Nephron progenitor cell (in vitro differentiated cells): ENCODE measurements at regions not wholly inside any gene's neighbourhood (a gene's known extent, or its start where the extent isn't known, plus 50 kb on each side); places are given as distances from the start of the nearest gene placed in this dataset.
"Not testable (repeated sequence)": the region's sequence is repeated elsewhere in the genome, so short reads cannot be mapped to it uniquely, and the experiment has no call there.

ENCODE experiments used
- DNase-seq: peaks from one replicate; pipeline ENCODE4 v3.0.0; 2021
- H3K27ac Mint-ChIP-seq: 2 replicates; pipeline ENCODE4 v1.8.0; 2021; ENCODE audit warnings: mild to moderate bottlenecking, moderate library complexity, mixed read lengths
- H3K27me3 Mint-ChIP-seq: 2 replicates; pipeline ENCODE4 v1.8.0; 2021; ENCODE audit warnings: mild to moderate bottlenecking, low read depth, mixed read lengths; ENCODE audit not compliant: poor library complexity
- H3K36me3 Mint-ChIP-seq: 2 replicates; pipeline ENCODE4 v1.8.0; 2021; ENCODE audit warnings: low read depth, mixed read lengths
- H3K4me1 Mint-ChIP-seq: 2 replicates; pipeline ENCODE4 v1.8.0; 2021; ENCODE audit warnings: mixed read lengths
- H3K4me3 Mint-ChIP-seq: 2 replicates; pipeline ENCODE4 v1.8.0; 2021; ENCODE audit warnings: mild to moderate bottlenecking, moderate library complexity, mixed read lengths
- H3K9me3 Mint-ChIP-seq: 2 replicates; pipeline ENCODE4 v1.8.0; 2021; ENCODE audit warnings: mild to moderate bottlenecking, moderate library complexity, mixed read lengths
- TF ChIP-seq, protein P1 (sequence below): fragments of 200-600 bp; sonication (generic); IDR thresholded peaks from 2 replicates; pipeline ENCODE4 v1.5.0; 2021; ENCODE audit warnings: antibody characterized with exemption

- TF ChIP-seq, protein P1, sequence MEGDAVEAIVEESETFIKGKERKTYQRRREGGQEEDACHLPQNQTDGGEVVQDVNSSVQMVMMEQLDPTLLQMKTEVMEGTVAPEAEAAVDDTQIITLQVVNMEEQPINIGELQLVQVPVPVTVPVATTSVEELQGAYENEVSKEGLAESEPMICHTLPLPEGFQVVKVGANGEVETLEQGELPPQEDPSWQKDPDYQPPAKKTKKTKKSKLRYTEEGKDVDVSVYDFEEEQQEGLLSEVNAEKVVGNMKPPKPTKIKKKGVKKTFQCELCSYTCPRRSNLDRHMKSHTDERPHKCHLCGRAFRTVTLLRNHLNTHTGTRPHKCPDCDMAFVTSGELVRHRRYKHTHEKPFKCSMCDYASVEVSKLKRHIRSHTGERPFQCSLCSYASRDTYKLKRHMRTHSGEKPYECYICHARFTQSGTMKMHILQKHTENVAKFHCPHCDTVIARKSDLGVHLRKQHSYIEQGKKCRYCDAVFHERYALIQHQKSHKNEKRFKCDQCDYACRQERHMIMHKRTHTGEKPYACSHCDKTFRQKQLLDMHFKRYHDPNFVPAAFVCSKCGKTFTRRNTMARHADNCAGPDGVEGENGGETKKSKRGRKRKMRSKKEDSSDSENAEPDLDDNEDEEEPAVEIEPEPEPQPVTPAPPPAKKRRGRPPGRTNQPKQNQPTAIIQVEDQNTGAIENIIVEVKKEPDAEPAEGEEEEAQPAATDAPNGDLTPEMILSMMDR, result no peak
- Mint-ChIP-seq H3K36me3 (no peaks in the 10 kb centered on the region), H3K4me3 (no peak overlapping the region), H3K27ac (no peak overlapping the region), H3K27me3 (peaks cover 12% of the 10 kb centered on the region), H3K4me1 (no peaks in the 10 kb centered on the region), H3K9me3 (no peaks in the 10 kb centered on the region)
- no peak for DNase-seq
These were observed 200.6 kb downstream of the DUSP10 start for GRCh38 chr1:221541296-221541695.

- Mint-ChIP-seq H3K27me3 (peaks cover 5% of the 10 kb centered on the region), H3K36me3 (no peaks in the 10 kb centered on the region), H3K4me3 (no peak overlapping the region), H3K4me1 (no peaks in the 10 kb centered on the region), H3K27ac (no peak overlapping the region), H3K9me3 (peaks cover 8% of the 10 kb centered on the region)
- TF ChIP-seq, protein P1, result peak; percentile 30
- no peak for DNase-seq
These were observed 198.3 kb downstream of the DUSP10 start for GRCh38 chr1:221543529-221544120.

DNA sequence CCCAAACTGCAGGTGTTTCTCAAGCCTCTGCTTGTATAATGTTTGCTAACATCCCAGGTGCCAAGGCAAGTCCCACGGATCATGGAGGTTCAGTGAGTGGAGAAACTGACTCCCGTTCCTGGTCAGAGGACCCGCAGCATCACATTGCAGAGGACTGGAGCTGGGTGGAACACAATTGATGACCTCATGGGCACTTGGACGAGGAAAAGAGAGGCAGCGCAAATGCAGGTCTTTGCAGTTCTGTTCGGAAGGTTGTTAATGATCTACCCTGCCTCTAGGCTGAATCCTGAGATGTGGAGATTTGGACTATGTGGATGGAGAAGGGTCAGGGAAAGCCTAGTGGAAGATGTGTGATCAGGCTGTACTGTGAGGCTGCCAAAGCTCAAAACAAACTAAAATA, 192.9 kb downstream of the DUSP10 start:
- no peaks in the 10 kb centered on the region for H3K27me3 Mint-ChIP-seq
- H3K9me3 Mint-ChIP-seq, result peaks cover 8% of the 10 kb centered on the region
- DNase-seq, result no peak
- H3K27ac Mint-ChIP-seq, result no peak overlapping the region
- TF ChIP-seq, protein P1, result no peak
- no peaks in the 10 kb centered on the region for H3K36me3 Mint-ChIP-seq
- H3K4me1 Mint-ChIP-seq, result no peaks in the 10 kb centered on the region
- H3K4me3 Mint-ChIP-seq, result no peak overlapping the region

DNA sequence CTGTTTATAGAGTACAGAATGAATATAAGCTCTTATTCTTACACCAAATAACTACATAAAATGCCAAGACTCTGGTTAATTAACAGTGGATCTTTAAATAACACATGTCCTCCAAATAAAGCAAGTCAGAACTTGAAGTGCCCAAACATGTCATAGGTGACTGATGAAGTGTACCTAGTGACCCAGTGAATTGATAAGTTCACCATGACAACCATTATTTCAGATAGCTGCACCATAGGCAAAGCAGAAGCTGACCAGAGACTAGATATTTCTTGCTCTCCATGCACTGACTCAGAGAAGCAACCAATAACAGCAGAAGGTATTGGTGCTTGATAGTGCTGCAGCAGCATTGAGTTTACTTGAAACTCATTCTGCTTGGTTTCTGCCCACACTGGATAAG, 192.1 kb downstream of the DUSP10 start:
- no peak overlapping the region for H3K27ac Mint-ChIP-seq
- H3K36me3 Mint-ChIP-seq, result no peaks in the 10 kb centered on the region
- DNase-seq, result no peak
- TF ChIP-seq, protein P1, result no peak
- H3K27me3 Mint-ChIP-seq, result no peaks in the 10 kb centered on the region
- H3K4me1 Mint-ChIP-seq, result no peaks in the 10 kb centered on the region
- H3K4me3 Mint-ChIP-seq, result no peak overlapping the region
- peaks cover 8% of the 10 kb centered on the region for H3K9me3 Mint-ChIP-seq

DNA sequence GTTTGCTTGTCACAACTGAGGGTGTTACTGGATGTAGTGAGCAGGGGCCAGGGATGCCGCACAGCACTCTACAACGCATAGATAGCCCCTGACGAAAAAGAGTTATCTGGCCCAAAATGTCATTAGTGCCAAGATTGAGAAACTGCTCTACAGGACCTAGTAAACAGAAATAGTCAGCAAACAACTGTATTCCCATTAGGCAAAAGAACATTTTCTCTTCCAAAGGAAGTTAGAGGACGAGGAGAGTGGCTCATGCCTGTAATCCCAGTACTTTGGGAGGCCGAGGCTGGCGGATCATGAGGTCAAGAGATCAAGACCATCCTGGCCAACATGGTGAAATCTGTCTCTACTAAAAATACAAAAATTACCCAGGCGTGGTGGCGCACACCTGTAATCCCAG, 189.1 kb downstream of the DUSP10 start:
- peaks cover 10% of the 10 kb centered on the region for H3K4me1 Mint-ChIP-seq
- H3K27me3 Mint-ChIP-seq, H3K4me3 Mint-ChIP-seq, H3K36me3 Mint-ChIP-seq, H3K27ac Mint-ChIP-seq, DNase-seq, H3K9me3 Mint-ChIP-seq: not testable (repeated sequence)

DNA sequence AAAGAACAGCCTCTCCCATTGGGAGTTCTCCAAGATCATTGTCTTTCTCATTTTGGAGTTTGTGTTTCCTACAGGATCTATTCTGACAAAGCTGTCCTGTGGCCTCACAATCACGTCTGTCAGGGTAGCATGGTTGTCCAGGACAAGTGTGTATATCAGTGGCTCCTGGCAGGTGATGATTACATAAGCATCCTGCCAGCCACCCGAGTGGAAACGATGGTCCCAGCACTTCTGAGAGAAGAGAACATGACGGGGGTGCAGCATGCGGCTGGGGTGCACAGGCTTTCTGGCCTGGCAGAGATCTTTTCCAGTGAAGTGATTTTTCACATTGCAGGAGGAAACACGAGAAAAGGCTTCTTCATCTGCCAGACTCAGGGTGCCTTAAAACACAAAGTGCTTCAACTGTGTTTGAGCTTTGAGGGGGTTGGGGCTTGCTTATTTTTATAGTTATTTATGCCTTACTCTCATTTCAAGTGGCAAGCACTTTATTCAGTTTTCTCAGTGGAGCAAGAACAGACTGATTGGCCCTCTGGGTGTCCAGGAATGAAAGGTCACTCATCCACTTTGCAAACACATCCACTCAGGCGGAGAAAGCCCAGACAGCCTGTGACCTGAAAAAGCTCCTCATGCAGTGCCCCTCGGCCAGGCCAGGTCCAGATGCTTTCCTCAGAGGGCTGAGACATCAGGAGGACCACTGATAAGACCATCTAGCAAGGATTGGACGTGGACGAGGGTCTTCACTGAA, 186.0 kb downstream of the DUSP10 start:
- no peak for DNase-seq
- H3K36me3 Mint-ChIP-seq, result no peaks in the 10 kb centered on the region
- no peaks in the 10 kb centered on the region for H3K9me3 Mint-ChIP-seq
- peaks cover 10% of the 10 kb centered on the region for H3K4me1 Mint-ChIP-seq
- no peak overlapping the region for H3K4me3 Mint-ChIP-seq
- peaks cover 6% of the 10 kb centered on the region for H3K27me3 Mint-ChIP-seq
- TF ChIP-seq, protein P1, result no peak
- H3K27ac Mint-ChIP-seq, result no peak overlapping the region
